ENCODE measurements at regions not wholly inside any gene's neighbourhood (a gene's known extent, or its start where the extent isn't known, plus 50 kb on each side); places are given as distances from the start of the nearest gene placed in this dataset.

DNA sequence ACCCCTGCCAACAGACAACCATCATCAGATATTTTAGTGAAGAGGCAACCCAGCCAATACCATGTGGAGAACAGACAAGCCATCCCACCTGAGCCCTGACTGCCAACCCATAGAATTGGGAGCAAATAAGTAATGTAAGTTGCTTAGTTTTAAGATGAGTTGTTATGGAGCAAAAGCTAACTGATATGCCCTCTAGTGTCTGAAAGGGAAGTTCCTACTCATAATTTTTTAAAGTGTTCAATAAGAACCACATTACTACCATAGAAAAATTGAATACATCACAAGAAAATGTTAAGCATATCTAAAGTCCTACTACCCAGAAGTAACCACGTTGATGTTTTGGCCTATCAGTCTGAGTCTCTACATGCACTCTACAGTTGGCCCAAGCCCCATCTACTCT is 50.8 kb upstream of the SLC36A4 start:
- ChIA-PET POLR2A (no interaction called here), CTCF (interaction anchor here (2.2 to 3.6 kb wide), 2 partner anchors 14 to 307 kb away, joined by 13 to 15 read pairs; no protein-coding TSS in a partner anchor)
- dilution Hi-C loops (cut with MboI; ENCODE audit: extremely low pct_ligation_motif_present, low sequenced_read_pairs) = no loop called here

More for the DNA sequence above, 50.8 kb upstream of the SLC36A4 start:
- Histone ChIP-seq H2AFZ (ENCODE audit: low read depth, low read length) (no peak overlapping the region), H3K79me2 (ENCODE audit: control insufficient read depth, insufficient read depth, low read length) (no peaks in the 10 kb centered on the region), H3K36me3 (ENCODE audit: control insufficient read depth in 2 of 2, extremely low read depth in 1 of 2, insufficient read depth in 2 of 2, low read length in 2 of 2) (no peaks in the 10 kb centered on the region), H3K4me1 (ENCODE audit: control insufficient read depth, extremely low read depth, insufficient read depth, low read length) (no peaks in the 10 kb centered on the region), H3K9ac (replicated peaks; ENCODE audit: extremely low read depth, insufficient read depth, low read length) (no peak overlapping the region), H3K9me1 (replicated peaks; ENCODE audit: control insufficient read depth, extremely low read depth, insufficient read depth, low read length) (no peaks in the 10 kb centered on the region), H3K27me3 (ENCODE audit: control insufficient read depth in 2 of 2, insufficient read depth in 2 of 2, low read length in 2 of 2) (no peaks in the 10 kb centered on the region), H3K4me3 (replicated peaks in 1 of 3; ENCODE audit: insufficient read depth in 1 of 3, low read depth in 1 of 3, low read length in 3 of 3) (no peak overlapping the region), H3K9me3 (replicated peaks; ENCODE audit: control insufficient read depth, insufficient read depth, low read length) (no peaks in the 10 kb centered on the region), H3K4me2 (ENCODE audit: insufficient read depth, low read length) (no peak overlapping the region), H4K20me1 (replicated peaks; ENCODE audit: control insufficient read depth, extremely low read depth, insufficient read depth, low read length) (no peaks in the 10 kb centered on the region), H3K27ac (ENCODE audit: insufficient read depth, low read depth, low read length) (no peak overlapping the region)
- no TSS peak for BruUV-seq (replicated peaks)
- no peak for TF ChIP-seq FOS (IDR thresholded peaks at IDR 0.05; ENCODE audit: borderline replicate concordance, insufficient read depth, low read length)
- TF ChIP-seq, protein P1, sequence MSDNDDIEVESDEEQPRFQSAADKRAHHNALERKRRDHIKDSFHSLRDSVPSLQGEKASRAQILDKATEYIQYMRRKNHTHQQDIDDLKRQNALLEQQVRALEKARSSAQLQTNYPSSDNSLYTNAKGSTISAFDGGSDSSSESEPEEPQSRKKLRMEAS (IDR thresholded peaks at IDR 0.05; ENCODE audit: insufficient read depth, insufficient read length) = no peak
- TF ChIP-seq POLR2AphosphoS5 (IDR thresholded peaks at IDR 0.05; ENCODE audit: insufficient read depth, low read depth, low read length) = no peak
- TF ChIP-seq, protein P2, sequence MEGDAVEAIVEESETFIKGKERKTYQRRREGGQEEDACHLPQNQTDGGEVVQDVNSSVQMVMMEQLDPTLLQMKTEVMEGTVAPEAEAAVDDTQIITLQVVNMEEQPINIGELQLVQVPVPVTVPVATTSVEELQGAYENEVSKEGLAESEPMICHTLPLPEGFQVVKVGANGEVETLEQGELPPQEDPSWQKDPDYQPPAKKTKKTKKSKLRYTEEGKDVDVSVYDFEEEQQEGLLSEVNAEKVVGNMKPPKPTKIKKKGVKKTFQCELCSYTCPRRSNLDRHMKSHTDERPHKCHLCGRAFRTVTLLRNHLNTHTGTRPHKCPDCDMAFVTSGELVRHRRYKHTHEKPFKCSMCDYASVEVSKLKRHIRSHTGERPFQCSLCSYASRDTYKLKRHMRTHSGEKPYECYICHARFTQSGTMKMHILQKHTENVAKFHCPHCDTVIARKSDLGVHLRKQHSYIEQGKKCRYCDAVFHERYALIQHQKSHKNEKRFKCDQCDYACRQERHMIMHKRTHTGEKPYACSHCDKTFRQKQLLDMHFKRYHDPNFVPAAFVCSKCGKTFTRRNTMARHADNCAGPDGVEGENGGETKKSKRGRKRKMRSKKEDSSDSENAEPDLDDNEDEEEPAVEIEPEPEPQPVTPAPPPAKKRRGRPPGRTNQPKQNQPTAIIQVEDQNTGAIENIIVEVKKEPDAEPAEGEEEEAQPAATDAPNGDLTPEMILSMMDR (IDR thresholded peaks at IDR 0.05; ENCODE audit: extremely low read depth in 1 of 2, insufficient read depth in 1 of 2, low read depth in 1 of 2, low read length in 2 of 2) = peak in 1 of 2 donors; percentile 5
- no peak for TF ChIP-seq JUN (IDR thresholded peaks at IDR 0.05; ENCODE audit: borderline replicate concordance, insufficient read depth, insufficient read length, low read depth)
- no peak for TF ChIP-seq MYC (IDR thresholded peaks at IDR 0.05; ENCODE audit: low read depth, low read length)
- TF ChIP-seq GATA2 (IDR thresholded peaks at IDR 0.05; ENCODE audit: insufficient read depth, insufficient read length, low read depth, low read length) = no peak
- no peak for TF ChIP-seq EZH2 (IDR thresholded peaks at IDR 0.05; ENCODE audit: borderline replicate concordance, low read depth, low read length, severe bottlenecking)
- DNase-seq (ENCODE audit: low read depth, low spot score) = peak; percentile 15
- intact Hi-C loops (cut with micrococcal nuclease) = no loop called here
- FAIRE-seq = no peak
